MM.1S (cell line): ENCODE measurements at regions not wholly inside any gene's neighbourhood (a gene's known extent, or its start where the extent isn't known, plus 50 kb on each side); places are given as distances from the start of the nearest gene placed in this dataset.

Source experiments
- DNase-seq: peaks from one replicate; pipeline ENCODE4 v3.0.0-alpha.2; 2015
- H2AFZ ChIP-seq: fragments of 300-600 bp; sonication (generic); 2 replicates; pipeline ENCODE4 v1.6.0; 2016; ENCODE audit warnings: antibody characterized with exemption, low read length
- H3F3A ChIP-seq: fragments of 300-600 bp; sonication (generic); 2 replicates; pipeline ENCODE4 v1.6.1; 2016; ENCODE audit warnings: mild to moderate bottlenecking, antibody characterized with exemption, low read length, moderate library complexity, mixed read lengths; ENCODE audit not compliant: insufficient read depth
- H3K27ac ChIP-seq: fragments of 300-600 bp; sonication (generic); 2 replicates; pipeline ENCODE4 v1.5.1; 2016; ENCODE audit warnings: mild to moderate bottlenecking, low read length
- H3K27me3 ChIP-seq: fragments of 300-600 bp; sonication (generic); replicated peaks from 2 replicates; pipeline ENCODE4 v1.6.0; 2016; ENCODE audit warnings: low read length; ENCODE audit not compliant: insufficient read depth
- H3K36me3 ChIP-seq: fragments of 300-600 bp; sonication (generic); replicated peaks from 2 replicates; pipeline ENCODE4 v1.6.1; 2016; ENCODE audit warnings: mild to moderate bottlenecking, low read length, mixed read lengths; ENCODE audit not compliant: insufficient read depth
- H3K4me1 ChIP-seq: fragments of 300-600 bp; sonication (generic); 2 replicates; pipeline ENCODE4 v1.6.1; 2016; ENCODE audit warnings: low read length, mixed read lengths
- H3K4me2 ChIP-seq: fragments of 300-600 bp; sonication (generic); 2 replicates; pipeline ENCODE4 v1.6.0; 2016; ENCODE audit warnings: low read depth, low read length
- H3K4me3 ChIP-seq: fragments of 300-600 bp; sonication (generic); 2 replicates; pipeline ENCODE4 v1.5.1; 2016; ENCODE audit warnings: low read length, mixed read lengths
- H3K79me2 ChIP-seq: fragments of 300-600 bp; sonication (generic); 2 replicates; pipeline ENCODE4 v1.6.1; 2016; ENCODE audit warnings: mixed run types, low read length, mixed read lengths
- H3K9ac ChIP-seq: fragments of 300-600 bp; sonication (generic); 2 replicates; pipeline ENCODE4 v1.6.1; 2016; ENCODE audit warnings: low read length, mixed read lengths
- H3K9me2 ChIP-seq: fragments of 300-600 bp; sonication (generic); replicated peaks from 2 replicates; pipeline ENCODE4 v1.6.1; 2016; ENCODE audit warnings: mild to moderate bottlenecking, low read length, mixed read lengths; ENCODE audit not compliant: insufficient read depth
- H3K9me3 ChIP-seq: fragments of 300-600 bp; sonication (generic); replicated peaks from 2 replicates; pipeline ENCODE4 v1.6.1; 2016; ENCODE audit warnings: mild to moderate bottlenecking, low read length, mixed read lengths; ENCODE audit not compliant: insufficient read depth
- H4K20me1 ChIP-seq: fragments of 300-600 bp; sonication (generic); 2 replicates; pipeline ENCODE4 v1.6.1; 2016; ENCODE audit warnings: mild to moderate bottlenecking, low read length, moderate library complexity, mixed read lengths; ENCODE audit not compliant: insufficient read depth
- CTCF ChIP-seq: fragments of 300-600 bp; sonication (generic); IDR thresholded peaks from 2 replicates; pipeline ENCODE4 v1.5.1; 2016; ENCODE audit warnings: antibody characterized with exemption, low read length, mixed read lengths
- EZH2 ChIP-seq: fragments of 300-600 bp; sonication (generic); optimal IDR thresholded peaks from 2 replicates; pipeline ENCODE3; 2017; ENCODE audit warnings: low read depth, mild to moderate bottlenecking, antibody characterized with exemption, low read length, mixed read lengths
- EZH2phosphoT487 ChIP-seq: fragments of 300-600 bp; sonication (generic); IDR thresholded peaks from 2 replicates; pipeline ENCODE4 v1.6.1; 2018; ENCODE audit warnings: antibody characterized with exemption, low read length

GRCh38 chr1:230010603-230011332 lies 56.3 kb upstream of the GALNT2 start:
- no peaks in the 10 kb centered on the region for H3K9me3 ChIP-seq
- no peak overlapping the region for H3K27ac ChIP-seq
- H3K9ac ChIP-seq: no peak overlapping the region
- H3K4me2 ChIP-seq: no peak overlapping the region
- H3K4me1 ChIP-seq: no peaks in the 10 kb centered on the region
- no peak overlapping the region for H2AFZ ChIP-seq
- no peaks in the 10 kb centered on the region for H3F3A ChIP-seq
- TF ChIP-seq EZH2 (no peak), EZH2phosphoT487 (no peak), CTCF (no peak)
- H3K79me2 ChIP-seq: no peaks in the 10 kb centered on the region
- no peaks in the 10 kb centered on the region for H3K27me3 ChIP-seq
- no peaks in the 10 kb centered on the region for H4K20me1 ChIP-seq
- no peaks in the 10 kb centered on the region for H3K9me2 ChIP-seq
- H3K36me3 ChIP-seq: no peaks in the 10 kb centered on the region
- H3K4me3 ChIP-seq: no peak overlapping the region
- DNase-seq: no peak

- Histone ChIP-seq H3K9ac (no peak overlapping the region), H3K4me2 (no peak overlapping the region), H2AFZ (no peak overlapping the region), H3K4me3 (no peak overlapping the region), H3K27ac (no peak overlapping the region), H3K36me3 (no peaks in the 10 kb centered on the region), H3K79me2 (no peaks in the 10 kb centered on the region), H3F3A (no peaks in the 10 kb centered on the region), H4K20me1 (no peaks in the 10 kb centered on the region), H3K9me2 (no peaks in the 10 kb centered on the region), H3K27me3 (no peaks in the 10 kb centered on the region), H3K4me1 (no peaks in the 10 kb centered on the region), H3K9me3 (no peaks in the 10 kb centered on the region)
- no peak for DNase-seq
- TF ChIP-seq EZH2phosphoT487 (no peak), EZH2 (no peak), CTCF (no peak)
Measured at GRCh38 chr1:230011333-230012092, 55.5 kb upstream of the GALNT2 start.

GRCh38 chr1:230012093-230012393 lies 55.0 kb upstream of the GALNT2 start:
- no peak overlapping the region for H3K4me3 ChIP-seq
- H3K36me3 ChIP-seq: no peaks in the 10 kb centered on the region
- H3K9me2 ChIP-seq: no peaks in the 10 kb centered on the region
- H4K20me1 ChIP-seq: no peaks in the 10 kb centered on the region
- no peaks in the 10 kb centered on the region for H3K4me1 ChIP-seq
- H3K79me2 ChIP-seq: no peaks in the 10 kb centered on the region
- no peak overlapping the region for H2AFZ ChIP-seq
- DNase-seq: no peak
- no peak for TF ChIP-seq EZH2
- TF ChIP-seq CTCF: no peak
- TF ChIP-seq EZH2phosphoT487: no peak
- no peak overlapping the region for H3K27ac ChIP-seq
- no peaks in the 10 kb centered on the region for H3K9me3 ChIP-seq
- no peaks in the 10 kb centered on the region for H3F3A ChIP-seq
- H3K9ac ChIP-seq: no peak overlapping the region
- H3K4me2 ChIP-seq: no peak overlapping the region
- no peaks in the 10 kb centered on the region for H3K27me3 ChIP-seq
